HEK293 (cell line): ENCODE measurements at regions not wholly inside any gene's neighbourhood (a gene's known extent, or its start where the extent isn't known, plus 50 kb on each side); places are given as distances from the start of the nearest gene placed in this dataset.

Experiments
- CTCF ChIA-PET: fragments of 350-600 bp; formaldehyde crosslinking; extraction: SDS; loops from one replicate; lab custom pipeline; 2021; ENCODE audit warnings: antibody characterized with exemption; lab: Yijun Ruan, JAX
- POLR2A ChIA-PET: fragments of 300-600 bp; formaldehyde crosslinking; extraction: SDS; loops from one replicate; lab custom pipeline; 2020; ENCODE audit warnings: antibody characterized with exemption, inconsistent platforms; lab: Yijun Ruan, JAX
- H3K27ac ChIP-seq: fragments of 200-500 bp; sonication (Bioruptor generic); 2 replicates; pipeline ENCODE4 v1.5.1; 2014; ENCODE audit warnings: low read depth, low read length, control low read depth, inconsistent platforms; ENCODE audit errors: extremely low read depth
- H3K36me3 ChIP-seq, 2 experiments: fragments of 200-500 bp in 1 of 2; sonication (Bioruptor generic) in 1 of 2; 1 replicate in 1 of 2; 2 replicates in 1 of 2; pipeline ENCODE4 v1.5.1; 2014 to 2017; ENCODE audit warnings: inconsistent platforms in 2 of 2, low read length in 2 of 2; ENCODE audit not compliant: control insufficient read depth in 2 of 2, insufficient read depth in 1 of 2
- H3K4me1 ChIP-seq: fragments of 200-500 bp; sonication (Bioruptor generic); 2 replicates; pipeline ENCODE4 v1.5.1; 2014; ENCODE audit warnings: mild to moderate bottlenecking, low read length, inconsistent platforms; ENCODE audit not compliant: control insufficient read depth, insufficient read depth
- H3K4me3 ChIP-seq: 2 replicates; pipeline ENCODE4 v1.5.1; 2011; ENCODE audit warnings: low read depth, mild to moderate bottlenecking, control low read depth, low read length, moderate library complexity
- H3K9me3 ChIP-seq: fragments of 200-500 bp; sonication (Bioruptor generic); 2 replicates; pipeline ENCODE4 v1.5.1; 2014; ENCODE audit warnings: low read depth, low read length, inconsistent platforms; ENCODE audit not compliant: control insufficient read depth, insufficient read depth
- GLI2 ChIP-seq: fragments of 450-650 bp; formaldehyde crosslinking; IDR thresholded peaks from 2 replicates; pipeline ENCODE4; 2017; ENCODE audit warnings: missing biosample characterization, missing genetic modification characterization, low read depth, borderline replicate concordance
- MEIS1 ChIP-seq: sonication (generic); formaldehyde crosslinking; IDR thresholded peaks from 2 replicates; pipeline ENCODE4 v1.8.1; 2022; ENCODE audit warnings: missing genetic modification reagents, mild to moderate bottlenecking, borderline replicate concordance
- OVOL3 ChIP-seq: fragments of 450-650 bp; formaldehyde crosslinking; IDR thresholded peaks from 2 replicates; pipeline ENCODE4 v1.5.1; 2016; ENCODE audit warnings: missing biosample characterization, missing genetic modification characterization
- PRDM4 ChIP-seq: fragments of 450-650 bp; formaldehyde crosslinking; IDR thresholded peaks from 2 replicates; pipeline ENCODE4 v1.5.1; 2017; ENCODE audit warnings: missing biosample characterization, missing genetic modification characterization
- SALL2 ChIP-seq: fragments of 450-650 bp; formaldehyde crosslinking; IDR thresholded peaks from 2 replicates; pipeline ENCODE4 v1.5.0; 2017; ENCODE audit warnings: missing biosample characterization, mild to moderate bottlenecking, missing genetic modification characterization, borderline replicate concordance
- SCRT1 ChIP-seq: fragments of 450-650 bp; formaldehyde crosslinking; IDR thresholded peaks from 2 replicates; pipeline ENCODE4 v1.5.1; 2016; ENCODE audit warnings: missing biosample characterization, missing genetic modification characterization, borderline replicate concordance
- SCRT2 ChIP-seq: fragments of 450-650 bp; formaldehyde crosslinking; IDR thresholded peaks from 2 replicates; pipeline ENCODE4 v1.5.1; 2016; ENCODE audit warnings: missing biosample characterization, missing genetic modification characterization
- TRIM28 ChIP-seq: IDR thresholded peaks from 2 replicates; pipeline ENCODE4 v1.6.1; 2011; ENCODE audit warnings: low read length, control low read depth, borderline replicate concordance
- ZBTB49 ChIP-seq: fragments of 450-650 bp; formaldehyde crosslinking; IDR thresholded peaks from 2 replicates; pipeline ENCODE4 v1.5.1; 2016; ENCODE audit warnings: missing biosample characterization, missing genetic modification characterization, low read depth
- ZBTB7A ChIP-seq: fragments of 450-650 bp; formaldehyde crosslinking; IDR thresholded peaks from 2 replicates; pipeline ENCODE4 v1.5.1; 2016; ENCODE audit warnings: low read depth, missing biosample characterization, missing genetic modification characterization
- ZFHX2 ChIP-seq: fragments of 450-650 bp; formaldehyde crosslinking; conservative IDR thresholded peaks from 2 replicates; pipeline ENCODE4 v1.5.1; 2016; ENCODE audit warnings: missing biosample characterization, missing genetic modification characterization
- ZNF169 ChIP-seq: fragments of 450-650 bp; formaldehyde crosslinking; IDR thresholded peaks from 2 replicates; pipeline ENCODE4 v1.5.1; 2016; ENCODE audit warnings: missing biosample characterization, missing genetic modification characterization
- ZNF184 ChIP-seq: fragments of 450-650 bp; IDR thresholded peaks from 2 replicates; pipeline ENCODE4 v1.5.1; 2018; ENCODE audit warnings: missing biosample characterization, mild to moderate bottlenecking, missing genetic modification characterization
- ZNF211 ChIP-seq: fragments of 450-650 bp; formaldehyde crosslinking; IDR thresholded peaks from 2 replicates; pipeline ENCODE4 v1.5.1; 2016; ENCODE audit warnings: low read depth, missing biosample characterization, missing genetic modification characterization
- ZNF214 ChIP-seq: fragments of 450-650 bp; formaldehyde crosslinking; IDR thresholded peaks from 2 replicates; pipeline ENCODE4 v1.5.1; 2017; ENCODE audit warnings: missing biosample characterization, mild to moderate bottlenecking, missing genetic modification characterization, borderline replicate concordance
- ZNF223 ChIP-seq: fragments of 450-650 bp; formaldehyde crosslinking; IDR thresholded peaks from 2 replicates; pipeline ENCODE4 v1.5.1; 2016; ENCODE audit warnings: missing biosample characterization, missing genetic modification characterization
- ZNF362 ChIP-seq: fragments of 450-650 bp; formaldehyde crosslinking; IDR thresholded peaks from 2 replicates; pipeline ENCODE4 v1.5.1; 2016; ENCODE audit warnings: missing biosample characterization, missing genetic modification characterization
- ZNF366 ChIP-seq: fragments of 450-650 bp; formaldehyde crosslinking; conservative IDR thresholded peaks from 2 replicates; pipeline ENCODE4 v1.5.1; 2016; ENCODE audit warnings: missing biosample characterization, missing genetic modification characterization
- ZNF416 ChIP-seq: fragments of 450-650 bp; formaldehyde crosslinking; IDR thresholded peaks from 2 replicates; pipeline ENCODE4 v1.5.1; 2016; ENCODE audit warnings: missing biosample characterization, missing genetic modification characterization
- ZNF544 ChIP-seq: fragments of 450-650 bp; formaldehyde crosslinking; IDR thresholded peaks from 2 replicates; pipeline ENCODE4 v1.5.0; 2017; ENCODE audit warnings: missing biosample characterization, missing genetic modification characterization
- ZNF555 ChIP-seq: fragments of 450-650 bp; formaldehyde crosslinking; conservative IDR thresholded peaks from 2 replicates; pipeline ENCODE4 v1.5.1; 2017; ENCODE audit warnings: missing biosample characterization, mild to moderate bottlenecking, missing genetic modification characterization, inconsistent platforms
- ZNF558 ChIP-seq: fragments of 450-650 bp; formaldehyde crosslinking; IDR thresholded peaks from 2 replicates; pipeline ENCODE4 v1.5.1; 2016; ENCODE audit warnings: missing biosample characterization, missing genetic modification characterization
- ZNF629 ChIP-seq: fragments of 450-650 bp; formaldehyde crosslinking; IDR thresholded peaks from 2 replicates; pipeline ENCODE4 v1.5.1; 2017; ENCODE audit warnings: missing biosample characterization, missing genetic modification characterization
- ZNF645 ChIP-seq: fragments of 450-650 bp; formaldehyde crosslinking; IDR thresholded peaks from 2 replicates; pipeline ENCODE4; 2016; ENCODE audit warnings: missing biosample characterization, missing genetic modification characterization
- ZNF658 ChIP-seq: fragments of 450-650 bp; formaldehyde crosslinking; IDR thresholded peaks from 2 replicates; pipeline ENCODE4; 2016; ENCODE audit warnings: missing biosample characterization, missing genetic modification characterization
- ZNF701 ChIP-seq: fragments of 450-650 bp; formaldehyde crosslinking; IDR thresholded peaks from 2 replicates; pipeline ENCODE4 v1.5.1; 2016; ENCODE audit warnings: missing biosample characterization, missing genetic modification characterization
- ZNF768 ChIP-seq: fragments of 450-650 bp; formaldehyde crosslinking; IDR thresholded peaks from 2 replicates; pipeline ENCODE4 v1.5.1; 2018; ENCODE audit warnings: missing biosample characterization, mild to moderate bottlenecking, missing genetic modification characterization

- CTCF ChIA-PET, result no interaction called here
Observed at GRCh38 chr18:40485318-40485717, 1469.7 kb upstream of the PIK3C3 start.

GRCh38 chr18:40473221-40474029 lies 1481.6 kb upstream of the PIK3C3 start:
- POLR2A ChIA-PET, result no interaction called here
- Histone ChIP-seq H3K9me3 (no peaks in the 10 kb centered on the region), H3K4me1 (no peaks in the 10 kb centered on the region), H3K27ac (no peak overlapping the region), H3K4me3 (no peak overlapping the region), H3K36me3 (no peaks in the 10 kb centered on the region)
- CTCF ChIA-PET, result no interaction called here
- TF ChIP-seq ZNF362 (no peak), ZBTB7A (tag by site-specific recombination) (no peak), ZNF658 (tag by site-specific recombination) (no peak), MEIS1 (no peak), OVOL3 (tag by site-specific recombination) (no peak), ZNF223 (tag by site-specific recombination) (no peak), ZNF558 (tag by site-specific recombination) (no peak), ZNF645 (tag by site-specific recombination) (no peak), ZBTB49 (no peak), ZNF544 (tag by site-specific recombination) (no peak)

More at GRCh38 chr18:40485318-40485717, 1469.7 kb upstream of the PIK3C3 start:
- Histone ChIP-seq H3K9me3 (no peaks in the 10 kb centered on the region), H3K4me1 (no peaks in the 10 kb centered on the region), H3K36me3 (no peaks in the 10 kb centered on the region), H3K27ac (no peak overlapping the region), H3K4me3 (no peak overlapping the region)
- TF ChIP-seq SCRT1 (tag by site-specific recombination), result no peak
- TF ChIP-seq ZFHX2, result no peak
- TF ChIP-seq ZNF416, result no peak
- no peak for TF ChIP-seq SCRT2
- TF ChIP-seq PRDM4 (tag by site-specific recombination), result no peak
- TF ChIP-seq ZNF555 (tag by site-specific recombination), result no peak
- TF ChIP-seq ZNF366, result no peak
- TF ChIP-seq GLI2 (tag by site-specific recombination), result no peak
- no peak for TF ChIP-seq ZNF211 (tag by site-specific recombination)
- no peak for TF ChIP-seq SALL2 (tag by site-specific recombination)
- TF ChIP-seq ZNF629 (tag by site-specific recombination), result no peak
- TF ChIP-seq ZNF184 (tag by site-specific recombination), result no peak
- no peak for TF ChIP-seq TRIM28
- no peak for TF ChIP-seq ZNF558 (tag by site-specific recombination)
- no peak for TF ChIP-seq ZNF214 (tag by site-specific recombination)
- no peak for TF ChIP-seq ZNF701 (tag by site-specific recombination)
- no peak for TF ChIP-seq ZNF169 (tag by site-specific recombination)
- TF ChIP-seq ZNF768, result no peak
- no peak for TF ChIP-seq ZNF362
- POLR2A ChIA-PET, result no interaction called here
